ENCODE measurements at regions not wholly inside any gene's neighbourhood (a gene's known extent, or its start where the extent isn't known, plus 50 kb on each side); places are given as distances from the start of the nearest gene placed in this dataset.

GRCh38 chr14:26067341-26067740 is 530.5 kb downstream of the NOVA1 start:
- Histone ChIP-seq H3K4me1 (no peaks in the 10 kb centered on the region), H3K9ac (ENCODE audit: low read depth in 2 of 2, low read length in 2 of 2) (no peak overlapping the region), H3K27ac (no peak overlapping the region), H3K36me3 (no peaks in the 10 kb centered on the region), H3K4me3 (no peak overlapping the region), H3K9me3 (no peaks in the 10 kb centered on the region), H3K27me3 (no peaks in the 10 kb centered on the region)
- DNase-seq = no peak
- TF ChIP-seq CTCF (IDR thresholded peaks at IDR 0.05) = no peak
- intact Hi-C loops (cut with DNase I) = no loop called here

GRCh38 chr14:26056036-26056616 is 541.7 kb downstream of the NOVA1 start:
- Histone ChIP-seq H3K9ac (ENCODE audit: low read depth in 2 of 2, low read length in 2 of 2) (no peak overlapping the region), H3K27ac (no peak overlapping the region), H3K4me3 (no peak overlapping the region), H3K4me1 (no peaks in the 10 kb centered on the region), H3K9me3 (no peaks in the 10 kb centered on the region), H3K27me3 (no peaks in the 10 kb centered on the region), H3K36me3 (no peaks in the 10 kb centered on the region)
- TF ChIP-seq CTCF (IDR thresholded peaks at IDR 0.05) = no peak
- intact Hi-C loops (cut with DNase I) = no loop called here
- DNase-seq = no peak

- intact Hi-C loops (cut with DNase I) = no loop called here
- Histone ChIP-seq H3K27ac (no peak overlapping the region), H3K4me3 (no peak overlapping the region), H3K9me3 (no peaks in the 10 kb centered on the region), H3K9ac (ENCODE audit: low read depth in 2 of 2, low read length in 2 of 2) (no peak overlapping the region), H3K36me3 (no peaks in the 10 kb centered on the region), H3K27me3 (no peaks in the 10 kb centered on the region), H3K4me1 (no peaks in the 10 kb centered on the region)
- TF ChIP-seq CTCF (IDR thresholded peaks at IDR 0.05) = no peak
- DNase-seq = no peak
Measured at GRCh38 chr14:26032348-26032747, 565.5 kb downstream of the NOVA1 start.

DNA sequence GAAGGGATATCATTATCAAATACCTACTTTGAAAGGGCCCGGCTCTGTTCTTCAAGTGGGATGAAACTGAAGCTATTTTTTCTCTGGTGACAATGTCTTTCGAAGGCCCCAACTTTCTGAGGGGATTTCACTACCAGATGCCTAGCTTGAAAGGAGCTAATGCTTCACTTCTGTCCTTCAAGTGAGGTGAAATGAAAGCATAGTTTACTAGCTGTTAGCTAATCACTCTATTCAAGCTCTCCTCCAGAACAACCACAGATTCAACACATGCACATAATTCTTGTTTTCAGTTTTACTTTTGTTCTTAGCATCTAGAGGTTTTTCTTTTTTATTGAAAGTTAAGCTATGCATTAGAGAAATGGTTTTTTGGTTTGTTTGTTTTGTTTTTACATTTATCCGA is 571.4 kb downstream of the NOVA1 start:
- intact Hi-C loops (cut with DNase I) = loop anchor here (5.0 kb wide), 1 partner anchor 449 kb away; no protein-coding TSS in a partner anchor
- Histone ChIP-seq H3K9me3 (no peaks in the 10 kb centered on the region), H3K27ac (no peak overlapping the region), H3K9ac (ENCODE audit: low read depth in 2 of 2, low read length in 2 of 2) (no peak overlapping the region), H3K27me3 (no peaks in the 10 kb centered on the region), H3K4me3 (no peak overlapping the region), H3K36me3 (no peaks in the 10 kb centered on the region), H3K4me1 (no peaks in the 10 kb centered on the region)
- no peak for TF ChIP-seq CTCF (IDR thresholded peaks at IDR 0.05)
- no peak for DNase-seq

- intact Hi-C loops (cut with DNase I) = no loop called here
- no peaks in the 10 kb centered on the region for H3K36me3 ChIP-seq
- no peaks in the 10 kb centered on the region for H3K9me3 ChIP-seq
- DNase-seq = no peak
- TF ChIP-seq CTCF (IDR thresholded peaks at IDR 0.05) = no peak
- H3K4me3 ChIP-seq = no peak overlapping the region
- H3K27ac ChIP-seq = no peak overlapping the region
- no peaks in the 10 kb centered on the region for H3K4me1 ChIP-seq
- H3K9ac ChIP-seq (ENCODE audit: low read depth in 2 of 2, low read length in 2 of 2) = no peak overlapping the region
- H3K27me3 ChIP-seq = no peaks in the 10 kb centered on the region
Measured at GRCh38 chr14:26023967-26024366, 573.9 kb downstream of the NOVA1 start.

Data from colonic mucosa (tissue), 4 donors.